IPS-18c (cell line): ENCODE measurements at regions not wholly inside any gene's neighbourhood (a gene's known extent, or its start where the extent isn't known, plus 50 kb on each side); places are given as distances from the start of the nearest gene placed in this dataset.
"Not testable (repeated sequence)": the region's sequence is repeated elsewhere in the genome, so short reads cannot be mapped to it uniquely, and the experiment has no call there.

Source experiments
- H3K4me3 ChIP-seq: 2 replicates; pipeline ENCODE4 v1.7.0; 2013; ENCODE audit warnings: low read depth, mild to moderate bottlenecking, low read length, moderate library complexity; ENCODE audit not compliant: insufficient read depth
- H3K9me3 ChIP-seq: one replicate; pipeline ENCODE4 v1.6.1; 2013; ENCODE audit warnings: mild to moderate bottlenecking, low read length, moderate library complexity; ENCODE audit not compliant: control insufficient read depth, insufficient read depth

- Histone ChIP-seq H3K4me3 (no peak overlapping the region), H3K9me3 (no peaks in the 10 kb centered on the region)
Measured at GRCh38 chr4:29632199-29632598, 1088.0 kb upstream of the PCDH7 start.

- H3K4me3 ChIP-seq = no peak overlapping the region
- no peaks in the 10 kb centered on the region for H3K9me3 ChIP-seq
Measured at GRCh38 chr4:29636961-29637360, 1083.2 kb upstream of the PCDH7 start.

- Histone ChIP-seq H3K9me3 (no peaks in the 10 kb centered on the region), H3K4me3 (no peak overlapping the region)
Measured at GRCh38 chr4:29653221-29653620, 1066.9 kb upstream of the PCDH7 start.

GRCh38 chr4:29680644-29681043 lies 1039.5 kb upstream of the PCDH7 start:
- Histone ChIP-seq H3K9me3 (no peaks in the 10 kb centered on the region), H3K4me3 (no peak overlapping the region)

- H3K4me3 ChIP-seq = no peak overlapping the region
- H3K9me3 ChIP-seq = peaks cover 7% of the 10 kb centered on the region
Measured at GRCh38 chr4:29704059-29704458, 1016.1 kb upstream of the PCDH7 start.

- Histone ChIP-seq H3K9me3 (peaks cover 7% of the 10 kb centered on the region), H3K4me3 (no peak overlapping the region)
Measured at GRCh38 chr4:29708473-29708872, 1011.7 kb upstream of the PCDH7 start.

GRCh38 chr4:29710519-29710918 lies 1009.6 kb upstream of the PCDH7 start:
- no peak overlapping the region for H3K4me3 ChIP-seq
- peaks cover 7% of the 10 kb centered on the region for H3K9me3 ChIP-seq

GRCh38 chr4:29711226-29711625 lies 1008.9 kb upstream of the PCDH7 start:
- Histone ChIP-seq H3K4me3 (no peak overlapping the region), H3K9me3 (peaks cover 4% of the 10 kb centered on the region)

- no peak overlapping the region for H3K4me3 ChIP-seq
Measured at GRCh38 chr4:29717287-29718057, 1002.7 kb upstream of the PCDH7 start.

GRCh38 chr4:29718136-29718535 lies 1002.0 kb upstream of the PCDH7 start:
- no peak overlapping the region for H3K4me3 ChIP-seq
- H3K9me3 ChIP-seq = no peaks in the 10 kb centered on the region

More at GRCh38 chr4:29717287-29718057, 1002.7 kb upstream of the PCDH7 start:
- no peaks in the 10 kb centered on the region for H3K9me3 ChIP-seq

GRCh38 chr4:29722253-29722652 lies 997.9 kb upstream of the PCDH7 start:
- Histone ChIP-seq H3K4me3 (no peak overlapping the region), H3K9me3 (no peaks in the 10 kb centered on the region)

GRCh38 chr4:29726938-29727337 lies 993.2 kb upstream of the PCDH7 start:
- Histone ChIP-seq H3K4me3 (no peak overlapping the region), H3K9me3 (no peaks in the 10 kb centered on the region)

GRCh38 chr4:29734343-29735213 lies 985.6 kb upstream of the PCDH7 start:
- Histone ChIP-seq H3K9me3 (no peaks in the 10 kb centered on the region), H3K4me3 (no peak overlapping the region)

- Histone ChIP-seq H3K4me3 (no peak overlapping the region), H3K9me3 (no peaks in the 10 kb centered on the region)
Measured at GRCh38 chr4:29756966-29757365, 963.2 kb upstream of the PCDH7 start.

GRCh38 chr4:29762151-29762550 lies 958.0 kb upstream of the PCDH7 start:
- Histone ChIP-seq H3K4me3 (no peak overlapping the region), H3K9me3 (no peaks in the 10 kb centered on the region)

- Histone ChIP-seq H3K4me3 (no peak overlapping the region), H3K9me3 (no peaks in the 10 kb centered on the region)
Measured at GRCh38 chr4:29770627-29771026, 949.5 kb upstream of the PCDH7 start.

GRCh38 chr4:29788123-29788522 lies 932.0 kb upstream of the PCDH7 start:
- H3K9me3 ChIP-seq, H3K4me3 ChIP-seq: not testable (repeated sequence)

GRCh38 chr4:29805245-29805644 lies 914.9 kb upstream of the PCDH7 start:
- no peaks in the 10 kb centered on the region for H3K9me3 ChIP-seq
- H3K4me3 ChIP-seq = no peak overlapping the region
